NOMO-1 treated with DMSO at 0.1 percent for 48 hours (cell line): ENCODE measurements at regions not wholly inside any gene's neighbourhood (a gene's known extent, or its start where the extent isn't known, plus 50 kb on each side); places are given as distances from the start of the nearest gene placed in this dataset.

Experiments
- DNase-seq: peaks from one replicate; lab custom pipeline; 2025; ENCODE audit not compliant: unreplicated experiment; lab: John Stamatoyannopoulos, UW

GRCh38 chr10:90318659-90319058 is 539.2 kb downstream of the HTR7 start:
- DNase-seq = peak; percentile 42

GRCh38 chr10:90319188-90319914 is 538.5 kb downstream of the HTR7 start:
- peak; percentile 2 for DNase-seq

GRCh38 chr10:90321132-90321816 is 536.6 kb downstream of the HTR7 start:
- DNase-seq = no peak

- no peak for DNase-seq
These were observed 531.2 kb downstream of the HTR7 start for GRCh38 chr10:90326498-90327267.

- no peak for DNase-seq
These were observed 530.2 kb downstream of the HTR7 start for GRCh38 chr10:90327611-90328010.

GRCh38 chr10:90328459-90328858 is 529.4 kb downstream of the HTR7 start:
- no peak for DNase-seq

- no peak for DNase-seq
These were observed 528.9 kb downstream of the HTR7 start for GRCh38 chr10:90328896-90329295.

- DNase-seq = no peak
These were observed 520.5 kb downstream of the HTR7 start for GRCh38 chr10:90337316-90337715.

GRCh38 chr10:90342480-90342879 is 515.4 kb downstream of the HTR7 start:
- DNase-seq = no peak

GRCh38 chr10:90344226-90344625 is 513.6 kb downstream of the HTR7 start:
- no peak for DNase-seq

GRCh38 chr10:90347239-90347638 is 510.6 kb downstream of the HTR7 start:
- DNase-seq = no peak

- no peak for DNase-seq
These were observed 507.7 kb downstream of the HTR7 start for GRCh38 chr10:90350122-90350521.

- no peak for DNase-seq
These were observed 505.6 kb downstream of the HTR7 start for GRCh38 chr10:90352288-90352687.

GRCh38 chr10:90354914-90355313 is 502.9 kb downstream of the HTR7 start:
- no peak for DNase-seq

- DNase-seq = no peak
These were observed 493.9 kb downstream of the HTR7 start for GRCh38 chr10:90363799-90364483.

GRCh38 chr10:90372451-90372850 is 485.4 kb downstream of the HTR7 start:
- no peak for DNase-seq

- no peak for DNase-seq
These were observed 483.9 kb downstream of the HTR7 start for GRCh38 chr10:90373911-90374310.

- no peak for DNase-seq
These were observed 479.2 kb downstream of the HTR7 start for GRCh38 chr10:90378524-90379076.

- DNase-seq = no peak
These were observed 476.4 kb downstream of the HTR7 start for GRCh38 chr10:90381468-90381867.

- DNase-seq = no peak
These were observed 468.0 kb downstream of the HTR7 start for GRCh38 chr10:90389876-90390275.

GRCh38 chr10:90394311-90394710 is 463.5 kb downstream of the HTR7 start:
- no peak for DNase-seq
